CD8-positive, alpha-beta memory T cell (primary cell): ENCODE measurements at regions not wholly inside any gene's neighbourhood (a gene's known extent, or its start where the extent isn't known, plus 50 kb on each side); places are given as distances from the start of the nearest gene placed in this dataset.

ENCODE experiments used
- CTCF ChIA-PET: fragments of 350-600 bp; sonication (Branson Sonifier 250); formaldehyde crosslinking; loops from one replicate; lab custom pipeline; 2021; ENCODE audit warnings: antibody characterized with exemption; lab: Charles Lee
- POLR2A ChIA-PET: fragments of 350-600 bp; sonication (Branson Sonifier 250); formaldehyde crosslinking; loops from one replicate; lab custom pipeline; 2021; ENCODE audit warnings: antibody characterized with exemption; lab: Charles Lee
- DNase-seq, 5 donors: peaks; one replicate each; pipeline versions ENCODE4 v3.0.0 to v3.0.0-alpha.2; 2020 to 2022; ENCODE audit warnings: mixed read lengths in 1 of 5
- H3K27ac ChIP-seq: one replicate; pipeline ENCODE4 v1.7.0; 2013; ENCODE audit warnings: low read depth, mild to moderate bottlenecking, low read length, moderate library complexity
- H3K27me3 ChIP-seq: 2 replicates; pipeline ENCODE4 v1.7.0; 2013; ENCODE audit warnings: low read length, mild to moderate bottlenecking; ENCODE audit not compliant: insufficient read depth, poor library complexity, severe bottlenecking
- H3K36me3 ChIP-seq: 2 replicates; pipeline ENCODE4 v1.7.0; 2013; ENCODE audit warnings: mild to moderate bottlenecking, low read length, moderate library complexity; ENCODE audit not compliant: insufficient read depth
- H3K4me1 ChIP-seq: 2 replicates; pipeline ENCODE4 v1.7.0; 2013; ENCODE audit warnings: mild to moderate bottlenecking, low read length, moderate library complexity; ENCODE audit not compliant: insufficient read depth
- H3K4me3 ChIP-seq: 2 replicates; pipeline ENCODE4 v1.7.0; 2013; ENCODE audit warnings: mild to moderate bottlenecking, low read length
- H3K9me3 ChIP-seq: 2 replicates; pipeline ENCODE4 v1.7.0; 2013; ENCODE audit warnings: mild to moderate bottlenecking, low read length
- H3K27ac Mint-ChIP-seq, 8 donors: one replicate each; pipeline ENCODE4 v1.8.0; 2020 to 2021; ENCODE audit warnings: mixed read lengths in 8 of 8, mild to moderate bottlenecking in 6 of 8, inconsistent platforms in 3 of 8, moderate library complexity in 3 of 8
- H3K27me3 Mint-ChIP-seq, 2 donors: one replicate each; pipeline ENCODE4 v1.8.0; 2020 to 2021; ENCODE audit warnings: mixed read lengths in 2 of 2, mild to moderate bottlenecking in 1 of 2, moderate library complexity in 1 of 2
- H3K36me3 Mint-ChIP-seq, 3 donors: one replicate each; pipeline ENCODE4 v1.8.0; 2020 to 2021; ENCODE audit warnings: mixed read lengths in 3 of 3, inconsistent platforms in 1 of 3, mild to moderate bottlenecking in 1 of 3
- H3K4me1 Mint-ChIP-seq, 3 donors: one replicate each; pipeline ENCODE4 v1.8.0; 2020 to 2021; ENCODE audit warnings: mixed read lengths in 3 of 3, inconsistent platforms in 1 of 3, mild to moderate bottlenecking in 1 of 3
- H3K4me3 Mint-ChIP-seq, 7 donors: one replicate each; pipeline ENCODE4 v1.8.0; 2020 to 2021; ENCODE audit warnings: mixed read lengths in 7 of 7, mild to moderate bottlenecking in 6 of 7, moderate library complexity in 4 of 7, inconsistent platforms in 2 of 7
- H3K9me3 Mint-ChIP-seq, 5 donors: one replicate each; pipeline ENCODE4 v1.8.0; 2020 to 2022; ENCODE audit warnings: mixed read lengths in 5 of 5, mild to moderate bottlenecking in 3 of 5, moderate library complexity in 2 of 5, inconsistent platforms in 1 of 5

DNA sequence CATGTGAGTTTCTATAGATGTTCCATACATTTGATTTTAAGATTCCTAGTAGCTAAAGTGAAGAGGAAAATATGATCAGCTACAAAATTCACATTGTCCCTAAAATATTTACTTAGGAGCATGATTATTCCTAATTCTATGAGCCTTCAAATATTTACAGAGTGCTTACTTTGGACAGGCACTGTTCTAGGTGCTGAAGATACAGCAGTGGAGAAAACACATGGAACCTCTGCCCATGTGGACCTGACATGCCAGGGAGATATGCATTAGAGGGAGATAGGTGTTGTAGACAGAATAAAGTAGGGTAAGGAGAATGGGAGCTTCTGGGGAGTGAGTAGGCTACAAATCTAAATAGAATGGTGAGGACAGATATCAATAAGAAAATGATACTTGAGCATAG is 62.6 kb upstream of the TACR1 start:
- Histone ChIP-seq H3K9me3 (no peaks in the 10 kb centered on the region), H3K36me3 (no peaks in the 10 kb centered on the region), H3K27ac (no peak overlapping the region), H3K4me1 (no peaks in the 10 kb centered on the region), H3K27me3 (no peaks in the 10 kb centered on the region), H3K4me3 (no peak overlapping the region)
- ChIA-PET CTCF (no interaction called here), POLR2A (no interaction called here)
- H3K36me3 Mint-ChIP-seq = no peaks in the 10 kb centered on the region
- no peak overlapping the region for H3K4me3 Mint-ChIP-seq
- H3K4me1 Mint-ChIP-seq = no peaks in the 10 kb centered on the region
- DNase-seq = no peak
- no peak overlapping the region for H3K27ac Mint-ChIP-seq
- no peaks in the 10 kb centered on the region for H3K27me3 Mint-ChIP-seq
- peaks cover 11 to 49% (median 31%) of the 10 kb centered on the region in 5 donors for H3K9me3 Mint-ChIP-seq

DNA sequence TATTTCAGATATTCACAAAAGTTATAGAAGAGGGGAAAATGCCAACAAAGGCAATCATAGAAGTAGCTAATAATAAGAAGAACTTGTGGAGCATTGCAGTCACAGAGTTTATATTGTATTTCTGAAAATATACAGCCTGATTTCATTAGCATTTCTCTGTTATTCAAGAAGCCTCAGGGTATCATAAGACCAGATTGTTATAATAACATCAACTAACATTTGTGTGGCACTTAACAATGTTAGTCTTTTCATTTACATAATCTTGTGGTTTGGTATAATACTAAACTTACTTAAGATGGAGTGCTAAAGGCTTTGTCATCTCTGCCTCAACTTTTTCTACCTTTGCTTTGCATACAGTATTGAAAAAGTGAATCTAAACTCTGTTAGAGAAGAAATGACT is 61.6 kb upstream of the TACR1 start:
- H3K27ac ChIP-seq = no peak overlapping the region
- Mint-ChIP-seq H3K4me3 (no peak overlapping the region), H3K36me3 (no peaks in the 10 kb centered on the region), H3K27me3 (no peaks in the 10 kb centered on the region), H3K9me3 (peaks cover 18 to 49% (median 30%) of the 10 kb centered on the region in 5 donors), H3K4me1 (no peaks in the 10 kb centered on the region), H3K27ac (no peak overlapping the region)
- H3K4me3 ChIP-seq = no peak overlapping the region
- ChIA-PET POLR2A (no interaction called here), CTCF (no interaction called here)
- H3K4me1 ChIP-seq = no peaks in the 10 kb centered on the region
- H3K9me3 ChIP-seq = no peaks in the 10 kb centered on the region
- H3K36me3 ChIP-seq = no peaks in the 10 kb centered on the region
- DNase-seq = no peak
- no peaks in the 10 kb centered on the region for H3K27me3 ChIP-seq

GRCh38 chr2:75258620-75259019 is 59.3 kb upstream of the TACR1 start:
- DNase-seq = no peak
- no peaks in the 10 kb centered on the region for H3K36me3 ChIP-seq
- H3K27ac ChIP-seq = no peak overlapping the region
- H3K9me3 ChIP-seq = no peaks in the 10 kb centered on the region
- Mint-ChIP-seq H3K27me3 (no peaks in the 10 kb centered on the region), H3K9me3 (peaks cover 18 to 43% (median 31%) of the 10 kb centered on the region in 5 donors), H3K4me3 (no peak overlapping the region), H3K4me1 (no peaks in the 10 kb centered on the region), H3K27ac (no peak overlapping the region), H3K36me3 (no peaks in the 10 kb centered on the region)
- POLR2A ChIA-PET = no interaction called here
- no peak overlapping the region for H3K4me3 ChIP-seq
- H3K4me1 ChIP-seq = no peaks in the 10 kb centered on the region
- CTCF ChIA-PET = no interaction called here
- no peaks in the 10 kb centered on the region for H3K27me3 ChIP-seq

DNA sequence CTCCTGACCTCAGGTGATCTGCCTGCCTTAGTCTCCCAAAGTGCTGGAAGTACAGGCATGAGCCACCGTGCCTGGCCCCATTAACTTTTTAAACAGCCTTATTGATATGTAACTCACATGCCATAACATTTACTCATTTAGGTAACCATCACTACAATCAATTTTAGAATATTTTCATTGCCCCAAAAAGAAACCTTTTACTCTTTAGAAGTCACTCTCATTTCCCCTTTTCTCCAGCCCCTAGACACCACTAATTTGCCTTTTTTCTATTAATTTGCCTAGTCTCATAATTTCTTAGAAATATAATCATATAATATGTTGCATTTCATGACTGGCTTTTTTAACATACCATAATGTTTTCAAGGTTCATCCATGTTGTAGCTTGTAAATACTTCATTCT is 57.2 kb upstream of the TACR1 start:
- Histone ChIP-seq H3K9me3 (no peaks in the 10 kb centered on the region), H3K4me1 (no peaks in the 10 kb centered on the region), H3K4me3 (no peak overlapping the region), H3K36me3 (no peaks in the 10 kb centered on the region), H3K27ac (no peak overlapping the region), H3K27me3 (no peaks in the 10 kb centered on the region)
- H3K36me3 Mint-ChIP-seq = no peaks in the 10 kb centered on the region
- POLR2A ChIA-PET = no interaction called here
- no peaks in the 10 kb centered on the region for H3K4me1 Mint-ChIP-seq
- H3K27ac Mint-ChIP-seq = no peak overlapping the region
- H3K9me3 Mint-ChIP-seq = peaks cover 11 to 33% (median 27%) of the 10 kb centered on the region in 5 donors
- no peak for DNase-seq
- no peaks in the 10 kb centered on the region for H3K27me3 Mint-ChIP-seq
- H3K4me3 Mint-ChIP-seq = no peak overlapping the region
- CTCF ChIA-PET = no interaction called here

- Histone ChIP-seq H3K36me3 (no peaks in the 10 kb centered on the region), H3K27ac (no peak overlapping the region)
- CTCF ChIA-PET = no interaction called here
Measured at GRCh38 chr2:75253526-75253925, 54.2 kb upstream of the TACR1 start.

DNA sequence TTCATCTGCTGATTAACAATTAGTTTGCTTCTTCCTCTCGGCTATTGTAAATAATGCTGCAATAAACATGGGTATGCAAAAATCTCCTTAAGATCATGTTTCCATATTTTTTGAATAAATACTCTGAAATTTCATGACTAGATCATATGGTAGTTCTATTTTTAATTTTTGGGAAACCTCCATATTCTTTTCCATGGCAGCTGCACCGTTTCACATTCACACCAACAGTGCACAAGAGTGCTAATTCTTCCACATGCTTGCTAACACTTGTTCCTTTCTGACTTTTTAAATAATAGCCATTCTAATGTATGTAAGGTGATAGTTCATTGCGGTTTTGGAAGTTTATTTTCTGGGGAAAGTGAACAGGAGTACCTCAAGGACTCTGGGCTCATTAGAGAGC is 52.6 kb upstream of the TACR1 start:
- ChIA-PET POLR2A (no interaction called here), CTCF (no interaction called here)
- no peaks in the 10 kb centered on the region for H3K27me3 Mint-ChIP-seq
- no peaks in the 10 kb centered on the region for H3K4me1 Mint-ChIP-seq
- no peaks in the 10 kb centered on the region for H3K36me3 ChIP-seq
- no peak overlapping the region for H3K27ac ChIP-seq
- H3K4me3 Mint-ChIP-seq = no peak overlapping the region
- DNase-seq = no peak
- no peaks in the 10 kb centered on the region for H3K4me1 ChIP-seq
- no peaks in the 10 kb centered on the region for H3K27me3 ChIP-seq
- no peaks in the 10 kb centered on the region for H3K9me3 ChIP-seq
- H3K27ac Mint-ChIP-seq = no peak overlapping the region
- no peak overlapping the region for H3K4me3 ChIP-seq
- no peaks in the 10 kb centered on the region for H3K36me3 Mint-ChIP-seq
- peaks cover 5 to 16% (median 7%) of the 10 kb centered on the region in 5 donors for H3K9me3 Mint-ChIP-seq

More at GRCh38 chr2:75253526-75253925, 54.2 kb upstream of the TACR1 start:
- H3K9me3 ChIP-seq = no peaks in the 10 kb centered on the region
- peaks cover 13 to 24% (median 14%) of the 10 kb centered on the region in 5 donors for H3K9me3 Mint-ChIP-seq
- H3K4me3 ChIP-seq = no peak overlapping the region
- no peak for DNase-seq
- no peaks in the 10 kb centered on the region for H3K27me3 ChIP-seq
- H3K4me1 ChIP-seq = no peaks in the 10 kb centered on the region
- no peak overlapping the region for H3K4me3 Mint-ChIP-seq
- H3K27me3 Mint-ChIP-seq = no peaks in the 10 kb centered on the region
- H3K4me1 Mint-ChIP-seq = no peaks in the 10 kb centered on the region
- H3K27ac Mint-ChIP-seq = no peak overlapping the region
- H3K36me3 Mint-ChIP-seq = no peaks in the 10 kb centered on the region
- POLR2A ChIA-PET = no interaction called here
